ENCODE measurements at regions not wholly inside any gene's neighbourhood (a gene's known extent, or its start where the extent isn't known, plus 50 kb on each side); places are given as distances from the start of the nearest gene placed in this dataset.

GRCh38 chr2:186059096-186059495 is 320.5 kb downstream of the FSIP2 start:
- no peak for DNase-seq (ENCODE audit: extremely low spot score in 2 of 2)
- intact Hi-C loops (cut with DNase I) = no loop called here
- Histone ChIP-seq H3K27ac (no peak overlapping the region), H3K4me3 (no peak overlapping the region), H3K27me3 (no peaks in the 10 kb centered on the region), H3K9me3 (no peaks in the 10 kb centered on the region), H3K4me1 (peaks cover 8% of the 10 kb centered on the region), H3K36me3 (no peaks in the 10 kb centered on the region)
- TF ChIP-seq POLR2AphosphoS5 (IDR thresholded peaks at IDR 0.05; ENCODE audit: insufficient read depth in 1 of 2, low read depth in 1 of 2) (no peak), CTCF (IDR thresholded peaks at IDR 0.05) (no peak), POLR2A (IDR thresholded peaks at IDR 0.05) (no peak)

GRCh38 chr2:186060744-186061440 is 322.3 kb downstream of the FSIP2 start:
- intact Hi-C loops (cut with DNase I) = no loop called here
- TF ChIP-seq POLR2AphosphoS5 (IDR thresholded peaks at IDR 0.05; ENCODE audit: insufficient read depth in 1 of 2, low read depth in 1 of 2) (no peak), POLR2A (IDR thresholded peaks at IDR 0.05) (no peak), CTCF (IDR thresholded peaks at IDR 0.05) (no peak)
- no peak overlapping the region for H3K27ac ChIP-seq
- H3K4me1 ChIP-seq = peaks cover 8% of the 10 kb centered on the region
- no peaks in the 10 kb centered on the region for H3K36me3 ChIP-seq
- H3K4me3 ChIP-seq = no peak overlapping the region
- DNase-seq (ENCODE audit: extremely low spot score in 2 of 2) = no peak
- H3K9me3 ChIP-seq = no peaks in the 10 kb centered on the region
- H3K27me3 ChIP-seq = no peaks in the 10 kb centered on the region

- Histone ChIP-seq H3K27ac (no peak overlapping the region), H3K4me1 (no peaks in the 10 kb centered on the region), H3K4me3 (no peak overlapping the region), H3K9me3 (no peaks in the 10 kb centered on the region), H3K27me3 (no peaks in the 10 kb centered on the region), H3K36me3 (no peaks in the 10 kb centered on the region)
- intact Hi-C loops (cut with DNase I) = no loop called here
- no peak for TF ChIP-seq CTCF (IDR thresholded peaks at IDR 0.05)
- TF ChIP-seq POLR2AphosphoS5 (IDR thresholded peaks at IDR 0.05; ENCODE audit: insufficient read depth in 1 of 2, low read depth in 1 of 2) = no peak
- no peak for TF ChIP-seq POLR2A (IDR thresholded peaks at IDR 0.05)
- no peak for DNase-seq (ENCODE audit: extremely low spot score in 2 of 2)
These were observed 325.9 kb downstream of the FSIP2 start for GRCh38 chr2:186064507-186064906.

GRCh38 chr2:186065491-186065890 is 326.9 kb downstream of the FSIP2 start:
- Histone ChIP-seq H3K9me3 (no peaks in the 10 kb centered on the region), H3K4me1 (no peaks in the 10 kb centered on the region), H3K27me3 (no peaks in the 10 kb centered on the region), H3K36me3 (no peaks in the 10 kb centered on the region), H3K27ac (no peak overlapping the region), H3K4me3 (no peak overlapping the region)
- no peak for DNase-seq (ENCODE audit: extremely low spot score in 2 of 2)
- intact Hi-C loops (cut with DNase I) = no loop called here
- no peak for TF ChIP-seq POLR2AphosphoS5 (IDR thresholded peaks at IDR 0.05; ENCODE audit: insufficient read depth in 1 of 2, low read depth in 1 of 2)
- no peak for TF ChIP-seq POLR2A (IDR thresholded peaks at IDR 0.05)
- TF ChIP-seq CTCF (IDR thresholded peaks at IDR 0.05) = no peak

- intact Hi-C loops (cut with DNase I) = no loop called here
- TF ChIP-seq POLR2A (IDR thresholded peaks at IDR 0.05) (no peak), CTCF (IDR thresholded peaks at IDR 0.05) (no peak), POLR2AphosphoS5 (IDR thresholded peaks at IDR 0.05; ENCODE audit: insufficient read depth in 1 of 2, low read depth in 1 of 2) (no peak)
These were observed 329.7 kb downstream of the FSIP2 start for GRCh38 chr2:186068139-186068801.

More at GRCh38 chr2:186068139-186068801, 329.7 kb downstream of the FSIP2 start:
- no peak for DNase-seq (ENCODE audit: extremely low spot score in 2 of 2)
- Histone ChIP-seq H3K4me1 (no peaks in the 10 kb centered on the region), H3K4me3 (no peak overlapping the region), H3K9me3 (no peaks in the 10 kb centered on the region), H3K27me3 (no peaks in the 10 kb centered on the region), H3K27ac (no peak overlapping the region), H3K36me3 (no peaks in the 10 kb centered on the region)

All from vagina (tissue), 2 donors.